ENCODE measurements at regions not wholly inside any gene's neighbourhood (a gene's known extent, or its start where the extent isn't known, plus 50 kb on each side); places are given as distances from the start of the nearest gene placed in this dataset.

GRCh38 chr15:91698241-91698640, 155.3 kb upstream of the SLCO3A1 start:
- CTCF ChIA-PET (ENCODE audit: low intra/inter-chr PET ratio, low total read pairs): no interaction called here

GRCh38 chr15:91699741-91700140, 153.8 kb upstream of the SLCO3A1 start:
- ChIA-PET POLR2A (no interaction called here), CTCF (ENCODE audit: low intra/inter-chr PET ratio, low total read pairs) (no interaction called here)
- no peak overlapping the region for H3K4me2 ChIP-seq (ENCODE audit: low read depth, low read length)
- ATAC-seq: no peak
- no peaks in the 10 kb centered on the region for H3K27me3 ChIP-seq (ENCODE audit: control insufficient read depth in 1 of 2, insufficient read depth in 2 of 2, low read length in 2 of 2)
- no peak for TF ChIP-seq ATF2 (CRISPR knock-in tag; IDR thresholded peaks at IDR 0.05)
- no peak overlapping the region for H3K27ac ChIP-seq (ENCODE audit: extremely low read length, insufficient read depth, low read length)
- no peaks in the 10 kb centered on the region for H4K20me1 ChIP-seq (ENCODE audit: insufficient read depth, low read length)
- DNase-seq (ENCODE audit: low spot score): no peak
- H3K36me3 ChIP-seq (replicated peaks in 1 of 2; ENCODE audit: control insufficient read depth in 1 of 2, insufficient read depth in 2 of 2, low read length in 2 of 2): no peaks in the 10 kb centered on the region
- BruUV-seq (replicated peaks): no TSS peak
- peaks cover 5% of the 10 kb centered on the region for H3K4me1 ChIP-seq (ENCODE audit: insufficient read depth, low read length)
- no peaks in the 10 kb centered on the region for H3K79me2 ChIP-seq (ENCODE audit: insufficient read depth, low read length)
- H2AFZ ChIP-seq (ENCODE audit: low read length): no peak overlapping the region
- H3K4me3 ChIP-seq (replicated peaks in 1 of 3; ENCODE audit: insufficient read depth in 1 of 3, low read depth in 2 of 3, low read length in 3 of 3): no peak overlapping the region
- in situ Hi-C loops (cut with HindIII; ENCODE audit: extremely low pct_ligation_motif_present, low pct_unique_long_range_greater_than_20kb): no loop called here
- no peak for FAIRE-seq
- no peak overlapping the region for H3K9ac ChIP-seq (ENCODE audit: insufficient read depth, low read depth, low read length)
- H3K9me3 ChIP-seq (ENCODE audit: low read length): no peaks in the 10 kb centered on the region
- intact Hi-C loops (cut with micrococcal nuclease; ENCODE audit: unreplicated experiment): no loop called here
- WGBS (ENCODE audit: low lambda C conversion rate): 4% methylated on average over 1 of the region's 1 CpG

More at GRCh38 chr15:91698241-91698640, 155.3 kb upstream of the SLCO3A1 start:
- Histone ChIP-seq H4K20me1 (ENCODE audit: insufficient read depth, low read length) (no peaks in the 10 kb centered on the region), H2AFZ (ENCODE audit: low read length) (no peak overlapping the region), H3K9me3 (ENCODE audit: low read length) (no peaks in the 10 kb centered on the region), H3K27ac (ENCODE audit: extremely low read length, insufficient read depth, low read length) (no peak overlapping the region), H3K9ac (ENCODE audit: insufficient read depth, low read depth, low read length) (no peak overlapping the region), H3K27me3 (ENCODE audit: control insufficient read depth in 1 of 2, insufficient read depth in 2 of 2, low read length in 2 of 2) (no peaks in the 10 kb centered on the region), H3K4me1 (ENCODE audit: insufficient read depth, low read length) (peaks cover 11% of the 10 kb centered on the region), H3K4me2 (ENCODE audit: low read depth, low read length) (no peak overlapping the region), H3K4me3 (replicated peaks in 1 of 3; ENCODE audit: insufficient read depth in 1 of 3, low read depth in 2 of 3, low read length in 3 of 3) (no peak overlapping the region), H3K79me2 (ENCODE audit: insufficient read depth, low read length) (no peaks in the 10 kb centered on the region), H3K36me3 (replicated peaks in 1 of 2; ENCODE audit: control insufficient read depth in 1 of 2, insufficient read depth in 2 of 2, low read length in 2 of 2) (no peaks in the 10 kb centered on the region)
- FAIRE-seq (no peak), DNase-seq (ENCODE audit: low spot score) (no peak), ATAC-seq (no peak)
- POLR2A ChIA-PET: no interaction called here
- TF ChIP-seq XRCC5 (optimal IDR thresholded peaks at IDR 0.05; ENCODE audit: low read length) (no peak), ZNF430 (CRISPR knock-in tag; IDR thresholded peaks at IDR 0.05) (no peak), ELF1 (CRISPR knock-in tag; IDR thresholded peaks at IDR 0.05) (no peak), ZNF235 (CRISPR knock-in tag; IDR thresholded peaks at IDR 0.05; ENCODE audit: borderline replicate concordance) (no peak)
- in situ Hi-C loops (cut with HindIII; ENCODE audit: extremely low pct_ligation_motif_present, low pct_unique_long_range_greater_than_20kb) (no loop called here), intact Hi-C loops (cut with micrococcal nuclease; ENCODE audit: unreplicated experiment) (no loop called here)
- no TSS peak for BruUV-seq (replicated peaks)
- 8% methylated on average over 4 of the region's 4 CpGs for WGBS (ENCODE audit: low lambda C conversion rate)

Measured in HepG2 (cell line).